Breast epithelium (tissue), 3 donors: ENCODE measurements at regions not wholly inside any gene's neighbourhood (a gene's known extent, or its start where the extent isn't known, plus 50 kb on each side); places are given as distances from the start of the nearest gene placed in this dataset.

Experiments
- POLR2A ChIP-seq: fragments of 450-650 bp; IDR thresholded peaks from one replicate; pipeline ENCODE4 v1.6.1; 2016; ENCODE audit warnings: antibody characterized with exemption, mild to moderate bottlenecking, moderate library complexity
- TF ChIP-seq, protein P1 (sequence below), 3 donors: fragments of 450-650 bp; IDR thresholded peaks; one replicate each; pipeline ENCODE4 v1.5.1; 2016 to 2017; ENCODE audit warnings: antibody characterized with exemption in 3 of 3, mild to moderate bottlenecking in 3 of 3, moderate library complexity in 3 of 3

DNA sequence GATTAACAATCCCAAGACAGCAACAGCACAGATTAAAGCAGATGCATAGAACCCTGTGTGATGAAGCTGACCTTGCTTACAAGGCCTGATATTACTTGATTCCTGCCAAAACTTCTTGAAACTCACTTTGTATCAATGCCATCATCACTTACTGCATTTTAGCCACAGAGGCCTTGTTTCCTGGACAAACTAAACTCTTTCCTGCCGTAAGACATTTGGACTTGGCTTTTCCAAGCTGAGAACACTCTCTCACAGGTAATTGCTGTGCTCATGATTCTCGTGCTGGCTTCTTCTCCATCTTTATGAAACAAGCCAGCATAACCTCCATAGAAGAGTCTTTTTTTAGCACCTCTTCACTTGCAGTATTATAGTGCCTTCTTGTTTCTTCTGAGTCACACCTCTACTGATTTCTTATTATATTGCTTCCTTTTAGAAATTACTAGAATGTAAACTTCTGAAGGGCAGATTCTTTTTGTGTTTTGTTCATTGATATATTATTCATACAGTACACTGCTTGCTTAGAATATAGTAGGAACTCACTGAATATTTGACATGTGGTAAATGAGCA lies 456.5 kb upstream of the ZNF608 start:
- TF ChIP-seq, protein P1, sequence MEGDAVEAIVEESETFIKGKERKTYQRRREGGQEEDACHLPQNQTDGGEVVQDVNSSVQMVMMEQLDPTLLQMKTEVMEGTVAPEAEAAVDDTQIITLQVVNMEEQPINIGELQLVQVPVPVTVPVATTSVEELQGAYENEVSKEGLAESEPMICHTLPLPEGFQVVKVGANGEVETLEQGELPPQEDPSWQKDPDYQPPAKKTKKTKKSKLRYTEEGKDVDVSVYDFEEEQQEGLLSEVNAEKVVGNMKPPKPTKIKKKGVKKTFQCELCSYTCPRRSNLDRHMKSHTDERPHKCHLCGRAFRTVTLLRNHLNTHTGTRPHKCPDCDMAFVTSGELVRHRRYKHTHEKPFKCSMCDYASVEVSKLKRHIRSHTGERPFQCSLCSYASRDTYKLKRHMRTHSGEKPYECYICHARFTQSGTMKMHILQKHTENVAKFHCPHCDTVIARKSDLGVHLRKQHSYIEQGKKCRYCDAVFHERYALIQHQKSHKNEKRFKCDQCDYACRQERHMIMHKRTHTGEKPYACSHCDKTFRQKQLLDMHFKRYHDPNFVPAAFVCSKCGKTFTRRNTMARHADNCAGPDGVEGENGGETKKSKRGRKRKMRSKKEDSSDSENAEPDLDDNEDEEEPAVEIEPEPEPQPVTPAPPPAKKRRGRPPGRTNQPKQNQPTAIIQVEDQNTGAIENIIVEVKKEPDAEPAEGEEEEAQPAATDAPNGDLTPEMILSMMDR (IDR thresholded peaks at IDR 0.05): no peak
- TF ChIP-seq POLR2A: no peak
